ENCODE measurements at regions not wholly inside any gene's neighbourhood (a gene's known extent, or its start where the extent isn't known, plus 50 kb on each side); places are given as distances from the start of the nearest gene placed in this dataset.

GRCh38 chr11:37558619-37559210 lies 960.7 kb upstream of the RAG2 start:
- no peaks in the 10 kb centered on the region for H3K27me3 Mint-ChIP-seq (ENCODE audit: unreplicated experiment)
- no peak overlapping the region for H3K4me3 Mint-ChIP-seq (ENCODE audit: unreplicated experiment)
- no peaks in the 10 kb centered on the region for H3K9me3 Mint-ChIP-seq (ENCODE audit: unreplicated experiment)
- H3K27ac Mint-ChIP-seq (ENCODE audit: unreplicated experiment), result peak overlapping the region; percentile 58
- peaks cover 8% of the 10 kb centered on the region for H3K4me1 Mint-ChIP-seq (ENCODE audit: unreplicated experiment)
- no peak for DNase-seq (ENCODE audit: low spot score)
- H3K36me3 Mint-ChIP-seq (ENCODE audit: low read depth, unreplicated experiment), result no peaks in the 10 kb centered on the region
- no peak for TF ChIP-seq CTCF (IDR thresholded peaks at IDR 0.05; ENCODE audit: unreplicated experiment)

GRCh38 chr11:37557990-37558389 lies 960.0 kb upstream of the RAG2 start:
- Mint-ChIP-seq H3K9me3 (ENCODE audit: unreplicated experiment) (no peaks in the 10 kb centered on the region), H3K4me1 (ENCODE audit: unreplicated experiment) (peaks cover 8% of the 10 kb centered on the region), H3K36me3 (ENCODE audit: low read depth, unreplicated experiment) (no peaks in the 10 kb centered on the region), H3K27ac (ENCODE audit: unreplicated experiment) (peak overlapping the region; percentile 58), H3K4me3 (ENCODE audit: unreplicated experiment) (no peak overlapping the region), H3K27me3 (ENCODE audit: unreplicated experiment) (no peaks in the 10 kb centered on the region)
- TF ChIP-seq CTCF (IDR thresholded peaks at IDR 0.05; ENCODE audit: unreplicated experiment), result no peak
- DNase-seq (ENCODE audit: low spot score), result no peak

- TF ChIP-seq CTCF (IDR thresholded peaks at IDR 0.05; ENCODE audit: unreplicated experiment), result no peak
- H3K36me3 Mint-ChIP-seq (ENCODE audit: low read depth, unreplicated experiment), result no peaks in the 10 kb centered on the region
- no peak for DNase-seq (ENCODE audit: low spot score)
- H3K27me3 Mint-ChIP-seq (ENCODE audit: unreplicated experiment), result no peaks in the 10 kb centered on the region
- H3K27ac Mint-ChIP-seq (ENCODE audit: unreplicated experiment), result no peak overlapping the region
- H3K4me3 Mint-ChIP-seq (ENCODE audit: unreplicated experiment), result no peak overlapping the region
- H3K9me3 Mint-ChIP-seq (ENCODE audit: unreplicated experiment), result no peaks in the 10 kb centered on the region
- no peaks in the 10 kb centered on the region for H3K4me1 Mint-ChIP-seq (ENCODE audit: unreplicated experiment)
Observed at GRCh38 chr11:37552284-37552683, 954.2 kb upstream of the RAG2 start.

- H3K4me3 Mint-ChIP-seq (ENCODE audit: unreplicated experiment), result no peak overlapping the region
- H3K9me3 Mint-ChIP-seq (ENCODE audit: unreplicated experiment), result no peaks in the 10 kb centered on the region
- H3K36me3 Mint-ChIP-seq (ENCODE audit: low read depth, unreplicated experiment), result peaks cover 8% of the 10 kb centered on the region
- H3K27me3 Mint-ChIP-seq (ENCODE audit: unreplicated experiment), result peaks cover 1% of the 10 kb centered on the region
- no peak for TF ChIP-seq CTCF (IDR thresholded peaks at IDR 0.05; ENCODE audit: unreplicated experiment)
- H3K4me1 Mint-ChIP-seq (ENCODE audit: unreplicated experiment), result no peaks in the 10 kb centered on the region
- no peak for DNase-seq (ENCODE audit: low spot score)
- no peak overlapping the region for H3K27ac Mint-ChIP-seq (ENCODE audit: unreplicated experiment)
Observed at GRCh38 chr11:37544491-37544890, 946.5 kb upstream of the RAG2 start.

- H3K27ac Mint-ChIP-seq (ENCODE audit: unreplicated experiment), result no peak overlapping the region
- H3K4me3 Mint-ChIP-seq (ENCODE audit: unreplicated experiment), result no peak overlapping the region
- H3K4me1 Mint-ChIP-seq (ENCODE audit: unreplicated experiment), result no peaks in the 10 kb centered on the region
- H3K9me3 Mint-ChIP-seq (ENCODE audit: unreplicated experiment), result peaks cover 8% of the 10 kb centered on the region
- no peak for DNase-seq (ENCODE audit: low spot score)
- H3K27me3 Mint-ChIP-seq (ENCODE audit: unreplicated experiment), result no peaks in the 10 kb centered on the region
- H3K36me3 Mint-ChIP-seq (ENCODE audit: low read depth, unreplicated experiment), result no peaks in the 10 kb centered on the region
- TF ChIP-seq CTCF (IDR thresholded peaks at IDR 0.05; ENCODE audit: unreplicated experiment), result no peak
Observed at GRCh38 chr11:37533830-37534229, 935.8 kb upstream of the RAG2 start.
